Retinal pigment epithelial cell (primary cell): ENCODE measurements at regions not wholly inside any gene's neighbourhood (a gene's known extent, or its start where the extent isn't known, plus 50 kb on each side); places are given as distances from the start of the nearest gene placed in this dataset.
A peak's percentile ranks its signal among the peaks of the same experiment; 100 is the strongest.

ENCODE experiments used
- DNase-seq: peaks from one replicate; pipeline ENCODE4 v3.0.0-alpha.2; 2010; ENCODE audit warnings: low read depth
- H3K4me3 ChIP-seq: 2 replicates; pipeline ENCODE4 v1.5.1; 2011; ENCODE audit warnings: mild to moderate bottlenecking, low read length, control low read depth, moderate library complexity
- TF ChIP-seq, protein P1 (sequence below): conservative IDR thresholded peaks from 2 replicates; pipeline ENCODE4 v1.5.1; 2011; ENCODE audit warnings: low read depth, low read length, control low read depth, inconsistent platforms

DNA sequence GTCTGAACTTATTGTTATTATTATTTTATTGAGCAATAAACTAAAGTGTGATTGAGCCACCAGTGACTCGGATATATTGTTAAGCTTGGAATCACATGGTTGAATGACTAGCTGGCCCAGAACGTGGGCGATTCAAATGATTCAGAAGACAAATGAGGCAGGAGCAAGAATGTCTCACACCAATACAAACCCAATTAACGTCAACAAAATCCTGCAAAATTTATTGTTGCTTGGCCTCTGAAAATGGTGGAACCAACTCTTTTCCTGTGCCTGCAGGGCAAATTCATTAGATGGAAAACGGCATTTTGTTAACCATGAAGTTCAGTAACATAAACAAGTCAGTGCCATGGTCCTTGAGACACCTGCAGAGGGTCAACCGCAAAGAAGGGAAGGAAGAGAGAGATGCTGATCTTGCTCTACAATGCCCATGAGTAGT, 482.0 kb downstream of the SETD4 start:
- no peak for DNase-seq
- TF ChIP-seq, protein P1, sequence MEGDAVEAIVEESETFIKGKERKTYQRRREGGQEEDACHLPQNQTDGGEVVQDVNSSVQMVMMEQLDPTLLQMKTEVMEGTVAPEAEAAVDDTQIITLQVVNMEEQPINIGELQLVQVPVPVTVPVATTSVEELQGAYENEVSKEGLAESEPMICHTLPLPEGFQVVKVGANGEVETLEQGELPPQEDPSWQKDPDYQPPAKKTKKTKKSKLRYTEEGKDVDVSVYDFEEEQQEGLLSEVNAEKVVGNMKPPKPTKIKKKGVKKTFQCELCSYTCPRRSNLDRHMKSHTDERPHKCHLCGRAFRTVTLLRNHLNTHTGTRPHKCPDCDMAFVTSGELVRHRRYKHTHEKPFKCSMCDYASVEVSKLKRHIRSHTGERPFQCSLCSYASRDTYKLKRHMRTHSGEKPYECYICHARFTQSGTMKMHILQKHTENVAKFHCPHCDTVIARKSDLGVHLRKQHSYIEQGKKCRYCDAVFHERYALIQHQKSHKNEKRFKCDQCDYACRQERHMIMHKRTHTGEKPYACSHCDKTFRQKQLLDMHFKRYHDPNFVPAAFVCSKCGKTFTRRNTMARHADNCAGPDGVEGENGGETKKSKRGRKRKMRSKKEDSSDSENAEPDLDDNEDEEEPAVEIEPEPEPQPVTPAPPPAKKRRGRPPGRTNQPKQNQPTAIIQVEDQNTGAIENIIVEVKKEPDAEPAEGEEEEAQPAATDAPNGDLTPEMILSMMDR: no peak
- H3K4me3 ChIP-seq: no peak overlapping the region

DNA sequence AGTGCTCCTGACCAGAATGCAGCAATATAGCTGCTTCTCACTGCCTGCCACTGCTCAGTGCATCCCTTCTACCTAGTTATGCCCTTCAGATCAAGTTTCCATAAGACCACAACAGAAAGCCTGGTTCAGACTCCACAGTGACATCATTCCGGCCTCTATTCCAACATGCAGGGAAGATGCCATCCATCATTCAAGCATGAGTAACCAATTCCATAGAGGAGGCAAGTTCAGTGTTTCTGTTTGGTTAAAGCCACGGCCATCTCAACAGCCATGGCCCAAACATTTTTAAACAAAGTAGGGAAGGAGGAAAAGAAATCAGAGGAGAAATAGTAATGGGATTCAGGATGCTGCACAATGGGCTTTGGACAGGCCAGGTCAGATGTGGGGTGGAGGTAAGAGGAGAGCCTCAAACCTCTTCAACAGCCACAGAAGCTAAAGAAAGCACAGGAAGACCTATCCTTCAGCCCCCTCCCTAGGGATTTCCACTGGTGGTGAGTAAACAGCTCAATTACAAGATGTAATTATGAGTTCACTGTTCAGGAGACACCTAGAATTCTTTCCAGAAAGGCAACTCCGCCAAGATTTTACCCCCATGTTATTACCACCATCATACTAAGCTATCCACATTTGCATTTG, 484.9 kb downstream of the SETD4 start:
- TF ChIP-seq, protein P1: no peak
- no peak for DNase-seq

DNA sequence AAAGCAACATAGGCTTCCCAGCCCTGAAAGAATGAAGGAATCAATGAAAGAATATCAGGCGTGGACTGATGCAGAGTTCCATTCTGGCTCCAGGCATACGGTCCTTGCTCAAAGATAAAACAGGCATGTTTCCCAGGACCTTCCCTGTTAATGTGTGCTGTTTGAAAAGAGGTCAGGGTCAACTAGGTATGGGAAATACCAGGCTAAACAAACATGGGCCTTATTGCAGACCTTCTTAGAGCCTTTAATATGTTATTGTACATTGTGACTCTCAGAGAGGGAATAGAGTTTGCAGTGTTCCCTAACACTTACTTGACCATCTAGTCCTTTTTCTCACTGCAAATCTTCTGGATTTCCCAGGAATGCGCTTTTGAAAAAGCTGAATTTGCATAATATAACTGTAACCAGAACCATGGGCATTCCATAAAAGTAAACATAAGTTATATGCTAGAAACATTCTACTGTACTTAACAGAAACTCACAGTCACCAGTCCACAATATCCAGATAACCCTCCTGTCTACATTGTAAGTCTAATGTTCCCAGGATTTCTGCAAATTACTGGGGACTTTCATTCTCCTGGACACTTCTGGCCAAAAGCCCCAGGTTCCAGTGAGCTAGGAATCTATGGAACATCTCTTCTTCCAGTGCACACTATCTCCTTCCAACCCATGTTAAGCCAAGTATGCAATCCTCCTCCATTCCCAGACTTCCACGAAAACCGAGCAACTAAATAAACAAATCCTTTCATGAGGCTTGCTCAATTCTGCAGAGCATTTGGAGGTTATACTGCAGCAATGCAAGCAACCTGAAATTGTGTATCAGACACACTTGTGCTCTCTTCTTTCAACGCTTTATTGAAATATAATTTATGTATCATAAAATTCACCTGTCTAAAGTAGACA, 486.6 kb downstream of the SETD4 start:
- DNase-seq: no peak
- TF ChIP-seq, protein P1: no peak
- no peak overlapping the region for H3K4me3 ChIP-seq

More for the DNA sequence above, 484.9 kb downstream of the SETD4 start:
- H3K4me3 ChIP-seq: no peak overlapping the region

DNA sequence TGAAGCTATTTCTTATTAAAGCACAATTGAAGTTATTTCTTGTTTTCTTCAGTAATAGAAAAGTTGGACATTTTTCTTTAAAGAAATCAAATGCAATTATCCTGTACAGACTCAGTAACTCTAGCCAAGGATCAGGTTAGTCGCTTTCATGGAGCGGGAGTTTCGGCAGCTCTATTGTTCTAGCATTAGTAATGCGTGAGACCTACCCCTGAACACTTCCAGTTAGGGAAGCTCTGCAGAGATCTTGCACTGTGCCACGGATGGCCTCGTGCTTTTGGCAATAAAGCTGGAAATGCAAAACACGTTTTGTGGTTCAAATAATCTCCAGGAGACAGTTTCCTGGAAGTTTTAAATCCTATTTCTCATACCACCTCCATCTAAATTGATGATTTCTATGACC, 488.4 kb downstream of the SETD4 start:
- DNase-seq: no peak
- TF ChIP-seq, protein P1: no peak
- H3K4me3 ChIP-seq: no peak overlapping the region

DNA sequence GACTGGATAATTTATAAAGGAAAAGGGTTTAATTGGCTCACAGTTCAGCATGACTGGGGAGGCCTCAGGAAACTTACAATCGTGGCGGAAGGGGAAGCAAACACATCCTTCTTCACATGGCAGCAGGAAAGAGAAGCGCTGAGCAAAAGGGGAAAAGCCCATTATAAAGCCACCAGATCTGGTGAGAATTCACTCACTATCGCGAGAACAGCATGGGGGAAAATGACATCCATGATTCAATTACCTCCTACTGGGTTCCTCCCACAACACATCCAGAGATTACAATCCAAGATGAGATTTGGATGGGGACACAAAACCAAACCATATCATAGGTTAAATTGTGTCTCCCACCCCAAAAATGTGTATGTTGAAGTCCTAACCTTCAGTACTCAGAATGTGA, 491.7 kb downstream of the SETD4 start:
- DNase-seq: no peak
- H3K4me3 ChIP-seq: no peak overlapping the region
- TF ChIP-seq, protein P1: no peak

DNA sequence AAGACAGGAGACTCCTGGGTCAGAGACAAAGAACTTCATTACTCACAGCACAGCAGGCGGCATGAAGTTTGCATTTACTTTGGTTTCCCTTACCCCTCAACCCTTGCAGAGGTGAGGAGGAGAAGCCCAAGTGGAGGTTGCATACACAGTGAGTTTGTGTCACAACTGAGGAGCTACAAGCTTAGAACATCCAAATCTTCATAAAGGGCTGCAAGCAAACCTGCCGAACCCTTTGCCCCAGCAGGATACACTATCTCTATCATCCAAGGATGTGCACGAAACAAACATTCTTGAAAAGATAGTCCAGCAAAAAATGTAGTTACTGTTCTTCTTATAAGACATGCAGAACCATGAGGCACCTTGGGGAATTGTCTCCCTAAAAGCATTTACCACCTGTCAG, 493.5 kb downstream of the SETD4 start:
- TF ChIP-seq, protein P1: no peak
- no peak for DNase-seq

DNA sequence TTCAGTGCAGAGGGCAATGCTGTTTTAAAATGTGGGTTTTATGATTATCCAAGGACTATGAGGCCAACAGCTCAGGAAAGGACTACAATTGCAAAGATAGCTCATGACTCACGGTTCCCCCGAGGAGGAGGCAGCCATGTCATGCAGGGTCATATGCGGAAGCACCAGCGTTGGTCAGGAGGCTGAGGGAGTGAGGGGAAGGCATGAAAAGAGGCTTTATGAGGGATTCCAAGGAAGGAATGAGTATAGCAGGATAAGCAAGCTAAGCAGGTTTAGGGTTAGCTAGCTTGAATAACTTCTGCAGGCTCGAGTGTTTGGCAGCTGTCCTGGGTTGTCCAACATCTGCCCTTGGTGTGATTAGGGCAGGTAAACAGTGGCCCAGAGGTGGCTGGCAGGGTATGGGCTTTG, 495.1 kb downstream of the SETD4 start:
- peak; percentile 81 for DNase-seq
- H3K4me3 ChIP-seq: no peak overlapping the region

More for the DNA sequence above, 493.5 kb downstream of the SETD4 start:
- no peak overlapping the region for H3K4me3 ChIP-seq

More for the DNA sequence above, 495.1 kb downstream of the SETD4 start:
- TF ChIP-seq, protein P1: no peak
